NCI-H510A treated with DMSO at 0.1 percent for 48 hours (cell line): ENCODE measurements at regions not wholly inside any gene's neighbourhood (a gene's known extent, or its start where the extent isn't known, plus 50 kb on each side); places are given as distances from the start of the nearest gene placed in this dataset.
A peak's percentile ranks its signal among the peaks of the same experiment; 100 is the strongest.
"Not testable (repeated sequence)": the region's sequence is repeated elsewhere in the genome, so short reads cannot be mapped to it uniquely, and the experiment has no call there.

Source experiments
- DNase-seq: peaks from one replicate; lab custom pipeline; 2025; lab: John Stamatoyannopoulos, UW

- DNase-seq, result no peak
Measured at GRCh38 chr14:57061009-57061711, 207.5 kb downstream of the EXOC5 start.

- DNase-seq, result no peak
Measured at GRCh38 chr14:57060276-57060955, 208.3 kb downstream of the EXOC5 start.

GRCh38 chr14:57058319-57058718 is 210.4 kb downstream of the EXOC5 start:
- DNase-seq, result peak; percentile 86

GRCh38 chr14:57057803-57058202 is 210.9 kb downstream of the EXOC5 start:
- DNase-seq, result peak; percentile 88

GRCh38 chr14:57056522-57056921 is 212.2 kb downstream of the EXOC5 start:
- not testable (repeated sequence) for DNase-seq

GRCh38 chr14:57052705-57053302 is 215.9 kb downstream of the EXOC5 start:
- no peak for DNase-seq

GRCh38 chr14:57051633-57052032 is 217.1 kb downstream of the EXOC5 start:
- no peak for DNase-seq

- no peak for DNase-seq
Measured at GRCh38 chr14:57049848-57050247, 218.9 kb downstream of the EXOC5 start.

- no peak for DNase-seq
Measured at GRCh38 chr14:57046175-57046574, 222.5 kb downstream of the EXOC5 start.

GRCh38 chr14:57044101-57044973 is 224.4 kb downstream of the EXOC5 start:
- DNase-seq, result not testable (repeated sequence)

- DNase-seq, result no peak
Measured at GRCh38 chr14:57038689-57039088, 228.4 kb upstream of the OTX2 start.

GRCh38 chr14:57031474-57031873 is 221.2 kb upstream of the OTX2 start:
- no peak for DNase-seq

- DNase-seq, result no peak
Measured at GRCh38 chr14:57029620-57030253, 219.5 kb upstream of the OTX2 start.

GRCh38 chr14:57025456-57025855 is 215.2 kb upstream of the OTX2 start:
- DNase-seq, result no peak

- no peak for DNase-seq
Measured at GRCh38 chr14:57022608-57023007, 212.3 kb upstream of the OTX2 start.

GRCh38 chr14:57018065-57018464 is 207.8 kb upstream of the OTX2 start:
- DNase-seq, result no peak

GRCh38 chr14:57013987-57014386 is 203.7 kb upstream of the OTX2 start:
- no peak for DNase-seq

GRCh38 chr14:57009585-57010515 is 199.6 kb upstream of the OTX2 start:
- DNase-seq, result no peak

- DNase-seq, result no peak
Measured at GRCh38 chr14:57008534-57008933, 198.3 kb upstream of the OTX2 start.

- DNase-seq, result no peak
Measured at GRCh38 chr14:56998728-56999127, 188.4 kb upstream of the OTX2 start.
